ENCODE measurements at regions not wholly inside any gene's neighbourhood (a gene's known extent, or its start where the extent isn't known, plus 50 kb on each side); places are given as distances from the start of the nearest gene placed in this dataset.

GRCh38 chr18:11272516-11272915 lies 123.1 kb upstream of the PIEZO2 start:
- FAIRE-seq (no peak), DNase-seq (ENCODE audit: insufficient read length, low spot score) (no peak)
- TF ChIP-seq POU2F2 (IDR thresholded peaks at IDR 0.05; ENCODE audit: low read depth, low read length) (no peak), SPI1 (IDR thresholded peaks at IDR 0.05; ENCODE audit: low read depth, low read length) (no peak), TAF1 (IDR thresholded peaks at IDR 0.05; ENCODE audit: low read depth, low read length) (no peak), POLR2AphosphoS5 (IDR thresholded peaks at IDR 0.05; ENCODE audit: low read depth, low read length) (no peak)

GRCh38 chr18:11271954-11272353 lies 122.6 kb upstream of the PIEZO2 start:
- FAIRE-seq (no peak), DNase-seq (ENCODE audit: insufficient read length, low spot score) (no peak)
- TF ChIP-seq TAF1 (IDR thresholded peaks at IDR 0.05; ENCODE audit: low read depth, low read length) = no peak
- no peak for TF ChIP-seq SPI1 (IDR thresholded peaks at IDR 0.05; ENCODE audit: low read depth, low read length)
- no peak for TF ChIP-seq PAX5 (IDR thresholded peaks at IDR 0.05; ENCODE audit: insufficient read depth, low read length, severe bottlenecking)
- no peak for TF ChIP-seq POLR2AphosphoS5 (IDR thresholded peaks at IDR 0.05; ENCODE audit: low read depth, low read length)
- TF ChIP-seq POU2F2 (IDR thresholded peaks at IDR 0.05; ENCODE audit: low read depth, low read length) = no peak
- TF ChIP-seq POLR2A (IDR thresholded peaks at IDR 0.05; ENCODE audit: low read depth, low read length) = no peak

DNA sequence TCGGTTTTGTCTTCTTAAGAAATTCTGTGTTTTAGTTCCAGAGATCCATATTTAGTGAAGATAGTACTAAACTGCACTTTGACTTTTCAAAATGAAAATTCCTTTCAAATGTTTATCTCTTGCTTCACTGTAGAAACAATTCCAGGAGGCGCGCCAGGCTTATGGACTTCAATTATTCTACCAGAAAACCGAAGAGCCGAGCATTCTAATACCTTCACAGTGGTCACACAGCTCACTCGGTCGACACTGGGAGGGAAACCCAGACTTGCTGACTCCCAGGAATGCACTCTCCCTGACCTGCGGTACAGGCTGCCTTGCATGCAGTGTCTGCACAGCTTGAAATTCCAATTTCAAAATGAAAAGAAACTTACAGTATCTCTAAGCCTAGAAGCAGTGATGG lies 119.9 kb upstream of the PIEZO2 start:
- no peak for DNase-seq (ENCODE audit: insufficient read length, low spot score)
- TF ChIP-seq POLR2A (IDR thresholded peaks at IDR 0.05; ENCODE audit: low read depth, low read length) = no peak
- TF ChIP-seq TAF1 (IDR thresholded peaks at IDR 0.05; ENCODE audit: low read depth, low read length) = no peak
- no peak for TF ChIP-seq PAX5 (IDR thresholded peaks at IDR 0.05; ENCODE audit: insufficient read depth, low read length, severe bottlenecking)
- no peak for TF ChIP-seq SPI1 (IDR thresholded peaks at IDR 0.05; ENCODE audit: low read depth, low read length)
- no peak for TF ChIP-seq POLR2AphosphoS5 (IDR thresholded peaks at IDR 0.05; ENCODE audit: low read depth, low read length)
- TF ChIP-seq POU2F2 (IDR thresholded peaks at IDR 0.05; ENCODE audit: low read depth, low read length) = no peak
- FAIRE-seq = no peak

DNA sequence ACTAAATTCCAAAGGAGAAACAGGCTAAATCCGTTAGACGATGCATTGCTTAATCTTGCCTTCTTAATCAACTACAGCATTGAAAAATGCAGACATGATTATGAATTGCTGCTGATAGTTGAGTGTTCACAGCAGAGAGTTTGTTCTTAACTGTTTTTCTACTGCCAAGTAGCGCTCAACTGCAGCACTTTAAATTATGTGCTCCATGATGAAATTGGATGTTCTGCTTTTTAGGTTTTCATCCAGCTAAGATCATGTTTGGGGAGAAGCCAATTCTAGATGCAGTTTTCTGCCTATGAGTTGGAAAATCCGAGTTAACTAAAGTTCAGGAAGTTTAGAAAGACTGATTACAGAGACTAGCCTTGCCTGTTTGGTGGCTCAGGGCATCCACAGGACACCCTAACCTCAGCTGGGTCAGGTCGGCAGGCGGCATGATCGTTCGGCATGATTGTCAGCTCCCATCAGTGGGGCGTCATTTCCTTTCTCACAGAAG lies 119.4 kb upstream of the PIEZO2 start:
- TF ChIP-seq POLR2AphosphoS5 (IDR thresholded peaks at IDR 0.05; ENCODE audit: low read depth, low read length) (no peak), SPI1 (IDR thresholded peaks at IDR 0.05; ENCODE audit: low read depth, low read length) (no peak), TAF1 (IDR thresholded peaks at IDR 0.05; ENCODE audit: low read depth, low read length) (no peak), PAX5 (IDR thresholded peaks at IDR 0.05; ENCODE audit: insufficient read depth, low read length, severe bottlenecking) (no peak), POLR2A (IDR thresholded peaks at IDR 0.05; ENCODE audit: low read depth, low read length) (no peak), POU2F2 (IDR thresholded peaks at IDR 0.05; ENCODE audit: low read depth, low read length) (no peak)
- no peak for DNase-seq (ENCODE audit: insufficient read length, low spot score)
- no peak for FAIRE-seq

DNA sequence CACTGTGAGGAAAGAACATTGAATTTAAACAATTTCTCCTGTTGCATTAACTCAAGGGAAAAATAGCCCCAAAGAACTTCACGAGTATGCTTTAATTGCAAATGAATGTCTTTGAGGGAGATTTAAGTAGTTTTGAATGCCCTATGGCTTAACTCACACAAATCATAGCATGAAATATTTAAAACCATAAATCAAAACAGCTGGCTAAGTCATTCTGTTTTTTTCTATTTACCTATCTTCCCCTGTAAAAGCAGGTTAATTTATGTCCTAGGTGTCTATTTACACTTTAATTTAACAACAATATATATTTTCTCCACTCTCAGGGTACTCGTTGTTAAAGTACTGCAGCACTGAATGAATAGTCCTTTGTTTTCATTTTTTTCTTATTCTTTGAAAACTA lies 118.8 kb upstream of the PIEZO2 start:
- FAIRE-seq (no peak), DNase-seq (ENCODE audit: insufficient read length, low spot score) (no peak)
- TF ChIP-seq POLR2AphosphoS5 (IDR thresholded peaks at IDR 0.05; ENCODE audit: low read depth, low read length) = no peak
- TF ChIP-seq POLR2A (IDR thresholded peaks at IDR 0.05; ENCODE audit: low read depth, low read length) = no peak
- TF ChIP-seq SPI1 (IDR thresholded peaks at IDR 0.05; ENCODE audit: low read depth, low read length) = no peak
- no peak for TF ChIP-seq PAX5 (IDR thresholded peaks at IDR 0.05; ENCODE audit: insufficient read depth, low read length, severe bottlenecking)
- no peak for TF ChIP-seq POU2F2 (IDR thresholded peaks at IDR 0.05; ENCODE audit: low read depth, low read length)
- TF ChIP-seq TAF1 (IDR thresholded peaks at IDR 0.05; ENCODE audit: low read depth, low read length) = no peak

- no peak for DNase-seq (ENCODE audit: insufficient read length, low spot score)
- TF ChIP-seq POLR2A (IDR thresholded peaks at IDR 0.05; ENCODE audit: low read depth, low read length) (no peak), TAF1 (IDR thresholded peaks at IDR 0.05; ENCODE audit: low read depth, low read length) (no peak), PAX5 (IDR thresholded peaks at IDR 0.05; ENCODE audit: insufficient read depth, low read length, severe bottlenecking) (no peak), POU2F2 (IDR thresholded peaks at IDR 0.05; ENCODE audit: low read depth, low read length) (no peak), SPI1 (IDR thresholded peaks at IDR 0.05; ENCODE audit: low read depth, low read length) (no peak), POLR2AphosphoS5 (IDR thresholded peaks at IDR 0.05; ENCODE audit: low read depth, low read length) (no peak)
- FAIRE-seq = no peak
Measured at GRCh38 chr18:11266781-11267480, 117.6 kb upstream of the PIEZO2 start.

DNA sequence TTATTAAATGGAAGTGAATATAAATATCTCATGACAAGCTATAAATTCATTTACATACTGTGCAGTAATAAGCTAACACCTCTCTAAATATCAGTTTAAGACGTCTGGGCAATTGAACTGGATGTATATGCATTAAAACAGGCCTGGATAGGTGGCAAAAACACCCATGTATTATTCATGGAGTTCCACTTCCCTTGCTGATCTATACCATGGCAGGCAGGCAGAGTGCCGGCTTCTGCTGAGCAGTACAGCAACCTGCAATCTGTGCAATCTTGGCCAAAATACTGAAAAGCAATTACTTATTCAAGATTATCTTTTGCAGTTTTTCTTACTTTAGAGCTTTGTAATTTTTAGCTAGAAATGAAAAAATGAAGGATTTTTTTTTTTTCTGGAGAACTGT lies 112.1 kb upstream of the PIEZO2 start:
- DNase-seq (ENCODE audit: insufficient read length, low spot score) (no peak), FAIRE-seq (no peak)
- no peak for TF ChIP-seq PAX5 (IDR thresholded peaks at IDR 0.05; ENCODE audit: insufficient read depth, low read length, severe bottlenecking)
- no peak for TF ChIP-seq POLR2A (IDR thresholded peaks at IDR 0.05; ENCODE audit: low read depth, low read length)
- TF ChIP-seq SPI1 (IDR thresholded peaks at IDR 0.05; ENCODE audit: low read depth, low read length) = no peak
- no peak for TF ChIP-seq TAF1 (IDR thresholded peaks at IDR 0.05; ENCODE audit: low read depth, low read length)
- no peak for TF ChIP-seq POLR2AphosphoS5 (IDR thresholded peaks at IDR 0.05; ENCODE audit: low read depth, low read length)
- no peak for TF ChIP-seq POU2F2 (IDR thresholded peaks at IDR 0.05; ENCODE audit: low read depth, low read length)

DNA sequence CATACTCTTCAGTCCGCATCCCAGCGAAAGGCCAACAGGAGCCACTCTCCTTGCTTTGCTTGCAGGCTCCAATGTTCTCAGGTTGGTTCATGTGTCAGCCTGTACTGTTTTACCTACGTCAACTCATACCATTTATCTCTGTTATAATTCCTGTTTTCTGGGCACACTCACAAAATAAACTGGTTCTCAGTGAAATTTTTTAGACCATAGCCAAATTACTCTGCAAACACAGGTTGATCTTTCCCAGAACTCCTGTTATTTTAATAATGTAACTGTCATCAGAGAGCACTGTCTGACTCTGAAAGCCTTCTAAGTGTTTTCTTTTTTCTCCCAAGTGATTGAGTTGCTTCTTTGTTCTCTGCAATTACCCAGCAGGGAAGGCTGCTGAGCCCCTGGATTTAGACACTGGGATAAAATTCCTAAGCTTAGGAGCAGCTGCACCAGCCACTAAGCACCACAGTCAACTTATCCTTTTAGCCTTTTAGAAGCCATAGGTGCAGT lies 111.6 kb upstream of the PIEZO2 start:
- TF ChIP-seq SPI1 (IDR thresholded peaks at IDR 0.05; ENCODE audit: low read depth, low read length) = no peak
- TF ChIP-seq POU2F2 (IDR thresholded peaks at IDR 0.05; ENCODE audit: low read depth, low read length) = no peak
- TF ChIP-seq TAF1 (IDR thresholded peaks at IDR 0.05; ENCODE audit: low read depth, low read length) = no peak
- TF ChIP-seq POLR2AphosphoS5 (IDR thresholded peaks at IDR 0.05; ENCODE audit: low read depth, low read length) = no peak
- TF ChIP-seq POLR2A (IDR thresholded peaks at IDR 0.05; ENCODE audit: low read depth, low read length) = no peak
- DNase-seq (ENCODE audit: insufficient read length, low spot score) = no peak
- no peak for FAIRE-seq

GRCh38 chr18:11259469-11260150 lies 110.2 kb upstream of the PIEZO2 start:
- no peak for DNase-seq (ENCODE audit: insufficient read length, low spot score)
- TF ChIP-seq SPI1 (IDR thresholded peaks at IDR 0.05; ENCODE audit: low read depth, low read length) (peak; percentile 71), PAX5 (IDR thresholded peaks at IDR 0.05; ENCODE audit: insufficient read depth, low read length, severe bottlenecking) (no peak), TAF1 (IDR thresholded peaks at IDR 0.05; ENCODE audit: low read depth, low read length) (no peak)
- FAIRE-seq = no peak

All from GM12891 (cell line).